ENCODE measurements at regions not wholly inside any gene's neighbourhood (a gene's known extent, or its start where the extent isn't known, plus 50 kb on each side); places are given as distances from the start of the nearest gene placed in this dataset.

GRCh38 chr16:64751906-64752305, 370.0 kb downstream of the CDH11 start:
- TF ChIP-seq POLR2A (IDR thresholded peaks at IDR 0.05): no peak
- TF ChIP-seq POLR2AphosphoS5 (IDR thresholded peaks at IDR 0.05): no peak

Data from prostate gland (tissue), 1 donor.